ENCODE measurements at regions not wholly inside any gene's neighbourhood (a gene's known extent, or its start where the extent isn't known, plus 50 kb on each side); places are given as distances from the start of the nearest gene placed in this dataset.

DNA sequence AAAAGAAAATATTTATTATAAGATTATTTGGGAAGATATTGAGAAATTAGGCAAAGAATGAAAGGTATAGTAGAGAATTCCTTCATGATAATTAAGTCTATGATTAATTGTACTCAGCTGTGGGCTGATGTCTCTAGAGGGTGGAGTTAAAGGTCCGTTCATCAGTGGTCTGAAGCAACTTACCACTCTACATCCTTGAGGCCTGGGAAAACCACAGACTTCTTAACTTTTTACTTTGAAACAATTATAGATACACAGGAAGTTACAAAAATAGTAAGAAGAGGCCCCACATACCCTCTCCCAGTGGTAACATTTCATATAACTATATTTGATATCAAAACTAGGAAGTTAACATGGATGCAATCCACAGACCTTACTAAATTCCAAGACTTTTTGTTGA, 167.0 kb upstream of the NECTIN1 start:
- Histone ChIP-seq H3K36me3 (no peaks in the 10 kb centered on the region), H3K27me3 (peaks cover 19% of the 10 kb centered on the region), H3K4me3 (no peak overlapping the region), H3K27ac (no peak overlapping the region), H3K4me1 (no peaks in the 10 kb centered on the region), H3K9me3 (no peaks in the 10 kb centered on the region)
- TF ChIP-seq EP300 (IDR thresholded peaks at IDR 0.05) (no peak), POLR2A (IDR thresholded peaks at IDR 0.05) (no peak), POLR2AphosphoS5 (IDR thresholded peaks at IDR 0.05) (no peak)
- TF ChIP-seq, protein P1, sequence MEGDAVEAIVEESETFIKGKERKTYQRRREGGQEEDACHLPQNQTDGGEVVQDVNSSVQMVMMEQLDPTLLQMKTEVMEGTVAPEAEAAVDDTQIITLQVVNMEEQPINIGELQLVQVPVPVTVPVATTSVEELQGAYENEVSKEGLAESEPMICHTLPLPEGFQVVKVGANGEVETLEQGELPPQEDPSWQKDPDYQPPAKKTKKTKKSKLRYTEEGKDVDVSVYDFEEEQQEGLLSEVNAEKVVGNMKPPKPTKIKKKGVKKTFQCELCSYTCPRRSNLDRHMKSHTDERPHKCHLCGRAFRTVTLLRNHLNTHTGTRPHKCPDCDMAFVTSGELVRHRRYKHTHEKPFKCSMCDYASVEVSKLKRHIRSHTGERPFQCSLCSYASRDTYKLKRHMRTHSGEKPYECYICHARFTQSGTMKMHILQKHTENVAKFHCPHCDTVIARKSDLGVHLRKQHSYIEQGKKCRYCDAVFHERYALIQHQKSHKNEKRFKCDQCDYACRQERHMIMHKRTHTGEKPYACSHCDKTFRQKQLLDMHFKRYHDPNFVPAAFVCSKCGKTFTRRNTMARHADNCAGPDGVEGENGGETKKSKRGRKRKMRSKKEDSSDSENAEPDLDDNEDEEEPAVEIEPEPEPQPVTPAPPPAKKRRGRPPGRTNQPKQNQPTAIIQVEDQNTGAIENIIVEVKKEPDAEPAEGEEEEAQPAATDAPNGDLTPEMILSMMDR (IDR thresholded peaks at IDR 0.05), result no peak
- DNase-seq (ENCODE audit: low spot score in 2 of 2), result no peak
- WGBS, result 43% methylated on average over 1 of the region's 1 CpG

DNA sequence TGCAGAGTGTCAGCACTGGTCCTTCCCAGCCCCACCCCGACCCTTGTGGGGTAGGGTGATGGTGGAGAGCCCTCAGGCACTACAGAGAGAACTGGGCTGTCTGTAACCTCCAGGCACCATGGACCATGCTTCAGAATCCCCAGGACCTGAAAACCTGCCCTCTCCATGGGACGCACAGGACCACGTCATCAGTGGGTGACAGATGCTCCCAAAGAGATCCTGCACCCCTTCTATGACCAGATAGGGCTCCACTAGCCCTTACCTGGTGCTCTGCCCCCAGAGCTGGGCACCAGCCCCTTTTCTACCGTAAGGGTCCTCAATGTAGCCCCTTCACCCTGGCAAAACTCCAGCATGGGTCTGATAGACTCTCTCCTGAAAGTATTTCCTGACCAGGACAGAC, 165.9 kb upstream of the NECTIN1 start:
- no peak for DNase-seq (ENCODE audit: low spot score in 2 of 2)
- H3K9me3 ChIP-seq, result no peaks in the 10 kb centered on the region
- TF ChIP-seq, protein P1 (IDR thresholded peaks at IDR 0.05), result no peak
- TF ChIP-seq EP300 (IDR thresholded peaks at IDR 0.05) (no peak), POLR2AphosphoS5 (IDR thresholded peaks at IDR 0.05) (no peak), POLR2A (IDR thresholded peaks at IDR 0.05) (no peak)
- no peaks in the 10 kb centered on the region for H3K4me1 ChIP-seq
- no peak overlapping the region for H3K4me3 ChIP-seq
- WGBS, result 96% methylated on average over 4 of the region's 4 CpGs
- no peaks in the 10 kb centered on the region for H3K36me3 ChIP-seq
- no peak overlapping the region for H3K27ac ChIP-seq
- peaks cover 21% of the 10 kb centered on the region for H3K27me3 ChIP-seq

DNA sequence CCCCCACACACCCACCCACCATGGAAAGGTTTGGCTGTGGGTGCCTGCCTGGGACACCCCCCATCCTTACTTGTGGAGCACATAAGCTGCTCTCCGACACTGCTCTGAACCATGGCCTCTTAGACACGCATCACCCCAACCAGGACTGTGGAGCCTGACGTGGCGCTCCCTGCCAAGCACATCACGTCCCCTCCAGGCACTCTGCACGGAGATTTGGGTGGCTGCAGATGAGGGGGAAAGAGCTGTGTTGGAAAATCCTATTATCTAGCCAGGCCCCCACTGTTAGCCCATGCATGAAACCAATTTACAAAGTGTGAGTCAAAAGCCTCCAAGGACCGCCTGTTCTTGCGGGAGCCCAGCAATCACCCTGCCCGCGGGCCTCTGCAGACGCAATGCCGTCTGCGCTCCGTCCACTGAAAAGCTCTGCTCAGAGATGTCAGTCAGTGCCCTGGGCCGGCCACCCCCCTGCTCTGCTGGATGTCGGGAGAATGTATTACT, 163.4 kb upstream of the NECTIN1 start:
- H3K4me1 ChIP-seq, result no peaks in the 10 kb centered on the region
- 68% methylated on average over 13 of the region's 16 CpGs for WGBS
- no peak overlapping the region for H3K4me3 ChIP-seq
- H3K9me3 ChIP-seq, result no peaks in the 10 kb centered on the region
- no peak overlapping the region for H3K27ac ChIP-seq
- no peak for DNase-seq (ENCODE audit: low spot score in 2 of 2)
- TF ChIP-seq, protein P1 (IDR thresholded peaks at IDR 0.05), result no peak
- TF ChIP-seq POLR2A (IDR thresholded peaks at IDR 0.05) (no peak), POLR2AphosphoS5 (IDR thresholded peaks at IDR 0.05) (no peak), EP300 (IDR thresholded peaks at IDR 0.05) (no peak)
- H3K36me3 ChIP-seq, result no peaks in the 10 kb centered on the region
- peaks cover 21% of the 10 kb centered on the region for H3K27me3 ChIP-seq

DNA sequence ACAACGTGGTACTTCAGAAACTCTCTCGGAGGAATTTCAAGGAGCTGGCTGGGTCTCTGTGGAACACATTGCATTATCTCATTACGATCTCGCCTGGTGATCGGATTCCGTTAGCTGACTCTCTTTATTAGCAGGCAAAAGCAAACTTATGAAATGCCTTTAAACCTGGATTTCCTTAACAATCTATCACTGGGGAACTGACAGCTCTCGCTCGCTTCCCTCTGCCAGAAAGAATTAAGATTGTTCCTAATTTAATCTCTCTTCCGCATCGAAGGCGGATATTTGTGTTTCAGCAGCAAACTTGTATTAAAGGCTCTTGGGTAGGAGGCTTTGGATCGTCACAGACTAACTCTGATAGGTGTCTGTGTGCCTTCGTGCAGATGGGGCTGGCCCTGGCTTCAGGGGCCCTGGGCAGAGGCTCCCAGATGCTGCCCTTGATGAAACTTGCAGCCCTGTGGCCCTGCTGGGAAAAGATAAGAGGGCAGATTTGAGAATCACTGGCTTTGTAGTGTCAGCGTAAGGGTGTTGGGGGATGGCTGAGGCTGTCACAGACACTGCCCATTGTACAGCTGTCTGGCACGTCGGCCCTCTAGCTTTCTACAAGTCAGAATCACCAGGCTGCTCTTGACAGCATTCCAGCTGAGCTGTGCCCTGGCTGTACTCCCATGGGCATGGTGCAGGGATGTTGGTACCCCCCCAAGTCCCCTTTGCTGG, 162.2 kb upstream of the NECTIN1 start:
- TF ChIP-seq, protein P1 (IDR thresholded peaks at IDR 0.05), result no peak
- TF ChIP-seq POLR2A (IDR thresholded peaks at IDR 0.05) (no peak), POLR2AphosphoS5 (IDR thresholded peaks at IDR 0.05) (no peak), EP300 (IDR thresholded peaks at IDR 0.05) (no peak)
- peaks cover 28% of the 10 kb centered on the region for H3K27me3 ChIP-seq
- H3K4me1 ChIP-seq, result no peaks in the 10 kb centered on the region
- no peak overlapping the region for H3K4me3 ChIP-seq
- H3K9me3 ChIP-seq, result no peaks in the 10 kb centered on the region
- WGBS, result 75% methylated on average over 16 of the region's 16 CpGs
- H3K36me3 ChIP-seq, result no peaks in the 10 kb centered on the region
- H3K27ac ChIP-seq, result no peak overlapping the region
- DNase-seq (ENCODE audit: low spot score in 2 of 2), result no peak

- H3K4me3 ChIP-seq, result no peak overlapping the region
Observed at GRCh38 chr11:119890466-119890865, 161.5 kb upstream of the NECTIN1 start.

More at GRCh38 chr11:119890466-119890865, 161.5 kb upstream of the NECTIN1 start:
- DNase-seq (ENCODE audit: low spot score in 2 of 2), result no peak
- Histone ChIP-seq H3K4me1 (no peaks in the 10 kb centered on the region), H3K36me3 (no peaks in the 10 kb centered on the region), H3K27me3 (peaks cover 33% of the 10 kb centered on the region), H3K27ac (no peak overlapping the region), H3K9me3 (no peaks in the 10 kb centered on the region)
- TF ChIP-seq, protein P1 (IDR thresholded peaks at IDR 0.05), result no peak
- TF ChIP-seq POLR2A (IDR thresholded peaks at IDR 0.05), result no peak
- TF ChIP-seq EP300 (IDR thresholded peaks at IDR 0.05), result no peak
- no peak for TF ChIP-seq POLR2AphosphoS5 (IDR thresholded peaks at IDR 0.05)
- 79% methylated on average over 2 of the region's 5 CpGs for WGBS
